PC-9 (cell line): ENCODE measurements at regions not wholly inside any gene's neighbourhood (a gene's known extent, or its start where the extent isn't known, plus 50 kb on each side); places are given as distances from the start of the nearest gene placed in this dataset.

Experiments
- BruUV-seq: library from RNA; stranded (reverse); fragments of 400-500 nt; replicated peaks from 2 replicates; lab custom pipeline; 2021; lab: Mats Ljungman, UMichigan
- CTCF ChIA-PET: fragments of 300-600 bp; sonication (Branson Sonifier 250); formaldehyde crosslinking; loops from one replicate; lab custom pipeline; 2022; ENCODE audit warnings: antibody characterized with exemption; lab: Charles Lee
- POLR2A ChIA-PET: fragments of 300-600 bp; sonication (Branson Sonifier 250); formaldehyde crosslinking; loops from one replicate; lab custom pipeline; 2022; ENCODE audit warnings: antibody characterized with exemption; ENCODE audit not compliant: unreplicated experiment; lab: Charles Lee
- DNase-seq, 2 experiments: peaks; one replicate each; pipeline versions ENCODE4 v3.0.0 to v3.0.0-alpha.2; 2015 to 2022; ENCODE audit warnings: mixed read lengths in 1 of 2
- H2AFZ ChIP-seq: fragments of 200-600 bp; sonication (generic); 2 replicates; pipeline ENCODE4 v1.8.1; 2017; ENCODE audit warnings: antibody characterized with exemption
- H3F3A ChIP-seq: fragments of 200-600 bp; sonication (generic); 2 replicates; pipeline ENCODE4 v1.8.1; 2017; ENCODE audit warnings: antibody characterized with exemption, mild to moderate bottlenecking, low read depth; ENCODE audit not compliant: insufficient read depth
- H3K27ac ChIP-seq: fragments of 200-600 bp; sonication (generic); 2 replicates; pipeline ENCODE4 v1.6.1; 2016; ENCODE audit warnings: mixed run types
- H3K27me3 ChIP-seq: fragments of 200-600 bp; sonication (generic); 2 replicates; pipeline ENCODE4 v1.6.1; 2016; ENCODE audit warnings: low read depth, mixed run types; ENCODE audit not compliant: insufficient read depth
- H3K36me3 ChIP-seq: fragments of 200-600 bp; sonication (generic); 2 replicates; pipeline ENCODE4 v1.6.1; 2016; ENCODE audit warnings: low read depth, mixed run types
- H3K4me1 ChIP-seq: fragments of 200-600 bp; sonication (generic); replicated peaks from 2 replicates; pipeline ENCODE4 v1.6.1; 2016; ENCODE audit warnings: mixed run types; ENCODE audit not compliant: insufficient read depth
- H3K4me2 ChIP-seq: fragments of 200-600 bp; sonication (generic); 2 replicates; pipeline ENCODE4 v1.6.1; 2017; ENCODE audit warnings: mixed run types
- H3K4me3 ChIP-seq: fragments of 200-600 bp; sonication (generic); 2 replicates; pipeline ENCODE4 v1.6.1; 2016; ENCODE audit warnings: mixed run types
- H3K79me2 ChIP-seq: fragments of 200-600 bp; sonication (generic); 2 replicates; pipeline ENCODE4 v1.6.1; 2017; ENCODE audit warnings: low read depth, mixed run types
- H3K9me2 ChIP-seq: fragments of 200-600 bp; sonication (generic); 2 replicates; pipeline ENCODE4 v1.8.1; 2017; ENCODE audit warnings: mild to moderate bottlenecking; ENCODE audit not compliant: insufficient read depth
- H3K9me3 ChIP-seq: fragments of 200-600 bp; sonication (generic); 2 replicates; pipeline ENCODE4 v1.8.1; 2016; ENCODE audit warnings: low read depth; ENCODE audit not compliant: insufficient read depth
- H4K20me1 ChIP-seq: fragments of 200-600 bp; sonication (generic); 2 replicates; pipeline ENCODE4 v1.8.1; 2017; ENCODE audit not compliant: insufficient read depth
- EZH2 ChIP-seq: fragments of 200-600 bp; sonication (generic); IDR thresholded peaks from 2 replicates; pipeline ENCODE4 v1.8.0; 2017; ENCODE audit warnings: antibody characterized with exemption, low read depth
- intact Hi-C: fragments of 100-400 bp; cut with micrococcal nuclease; formaldehyde crosslinking; loops from one replicate; pipeline ENCODE4 v1.10.0; 2022; ENCODE audit not compliant: unreplicated experiment
- TF ChIP-seq, protein P1 (sequence below): fragments of 200-600 bp; sonication (generic); conservative IDR thresholded peaks from 2 replicates; pipeline ENCODE4 v1.6.1; 2017; ENCODE audit warnings: mixed run types, antibody characterized with exemption, mild to moderate bottlenecking, moderate library complexity

DNA sequence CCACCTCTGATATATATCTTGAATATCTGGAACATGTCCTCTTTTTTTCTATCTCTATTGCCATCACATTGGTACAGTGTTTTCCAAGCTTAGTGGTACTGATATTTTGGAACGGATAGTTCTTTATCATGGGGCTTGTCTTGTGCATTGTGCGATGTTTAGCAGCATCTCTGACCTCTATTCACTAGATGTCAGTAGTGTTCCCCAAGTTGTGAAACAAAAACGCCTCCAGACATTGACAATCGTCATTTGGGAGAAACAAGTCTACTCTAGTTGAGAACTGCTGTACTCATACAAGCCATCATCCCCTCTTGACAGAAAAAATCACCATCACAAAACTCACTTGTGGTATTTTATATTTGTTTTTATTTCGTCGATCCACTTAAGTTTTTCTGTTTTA lies 79.7 kb upstream of the CHODL start:
- Histone ChIP-seq H3K27ac (no peak overlapping the region), H3K79me2 (no peaks in the 10 kb centered on the region), H3K9me2 (0 out of 2 replicates have a peak, but pooled peaks cover 4% of the 10 kb centered on the region), H3K4me1 (no peaks in the 10 kb centered on the region), H3K4me2 (no peak overlapping the region), H3K4me3 (no peak overlapping the region), H3K27me3 (no peaks in the 10 kb centered on the region), H3K9me3 (no peaks in the 10 kb centered on the region), H3F3A (no peaks in the 10 kb centered on the region), H2AFZ (no peak overlapping the region), H3K36me3 (no peaks in the 10 kb centered on the region), H4K20me1 (no peaks in the 10 kb centered on the region)
- TF ChIP-seq, protein P1, sequence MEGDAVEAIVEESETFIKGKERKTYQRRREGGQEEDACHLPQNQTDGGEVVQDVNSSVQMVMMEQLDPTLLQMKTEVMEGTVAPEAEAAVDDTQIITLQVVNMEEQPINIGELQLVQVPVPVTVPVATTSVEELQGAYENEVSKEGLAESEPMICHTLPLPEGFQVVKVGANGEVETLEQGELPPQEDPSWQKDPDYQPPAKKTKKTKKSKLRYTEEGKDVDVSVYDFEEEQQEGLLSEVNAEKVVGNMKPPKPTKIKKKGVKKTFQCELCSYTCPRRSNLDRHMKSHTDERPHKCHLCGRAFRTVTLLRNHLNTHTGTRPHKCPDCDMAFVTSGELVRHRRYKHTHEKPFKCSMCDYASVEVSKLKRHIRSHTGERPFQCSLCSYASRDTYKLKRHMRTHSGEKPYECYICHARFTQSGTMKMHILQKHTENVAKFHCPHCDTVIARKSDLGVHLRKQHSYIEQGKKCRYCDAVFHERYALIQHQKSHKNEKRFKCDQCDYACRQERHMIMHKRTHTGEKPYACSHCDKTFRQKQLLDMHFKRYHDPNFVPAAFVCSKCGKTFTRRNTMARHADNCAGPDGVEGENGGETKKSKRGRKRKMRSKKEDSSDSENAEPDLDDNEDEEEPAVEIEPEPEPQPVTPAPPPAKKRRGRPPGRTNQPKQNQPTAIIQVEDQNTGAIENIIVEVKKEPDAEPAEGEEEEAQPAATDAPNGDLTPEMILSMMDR = no peak
- no TSS peak for BruUV-seq
- CTCF ChIA-PET = no interaction called here
- intact Hi-C loops = no loop called here
- POLR2A ChIA-PET = no interaction called here
- DNase-seq = no peak

DNA sequence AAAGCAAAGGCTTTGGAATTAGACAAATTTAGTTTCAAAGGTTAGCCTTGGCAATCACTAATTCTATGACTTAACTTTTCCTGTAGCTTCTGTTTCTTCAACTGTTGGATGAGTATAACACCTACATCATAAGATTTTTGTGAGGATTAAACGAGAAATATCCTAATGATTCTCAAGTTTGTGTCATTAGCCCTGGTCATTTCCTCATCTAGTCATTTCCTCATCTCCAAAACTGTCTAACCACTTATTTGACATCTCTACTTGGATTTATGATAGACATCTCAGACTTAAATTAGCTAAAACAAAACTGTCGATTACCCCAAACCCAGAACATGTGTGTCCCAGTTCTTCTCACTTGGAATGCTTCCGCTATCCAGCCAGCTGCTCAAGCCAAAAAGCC lies 80.2 kb upstream of the CHODL start:
- no peaks in the 10 kb centered on the region for H4K20me1 ChIP-seq
- ChIA-PET POLR2A (no interaction called here), CTCF (no interaction called here)
- intact Hi-C loops = no loop called here
- no peak for TF ChIP-seq EZH2
- TF ChIP-seq, protein P1 = no peak
- H3K27ac ChIP-seq = no peak overlapping the region
- H3K4me2 ChIP-seq = no peak overlapping the region
- DNase-seq = no peak
- no peak overlapping the region for H2AFZ ChIP-seq
- H3K9me3 ChIP-seq = no peaks in the 10 kb centered on the region
- no peaks in the 10 kb centered on the region for H3K36me3 ChIP-seq
- no peaks in the 10 kb centered on the region for H3F3A ChIP-seq
- 0 out of 2 replicates have a peak, but pooled peaks cover under 1% of the 10 kb centered on the region for H3K9me2 ChIP-seq
- H3K27me3 ChIP-seq = no peaks in the 10 kb centered on the region
- no peak overlapping the region for H3K4me3 ChIP-seq
- BruUV-seq = no TSS peak
- H3K79me2 ChIP-seq = no peaks in the 10 kb centered on the region
- H3K4me1 ChIP-seq = no peaks in the 10 kb centered on the region

DNA sequence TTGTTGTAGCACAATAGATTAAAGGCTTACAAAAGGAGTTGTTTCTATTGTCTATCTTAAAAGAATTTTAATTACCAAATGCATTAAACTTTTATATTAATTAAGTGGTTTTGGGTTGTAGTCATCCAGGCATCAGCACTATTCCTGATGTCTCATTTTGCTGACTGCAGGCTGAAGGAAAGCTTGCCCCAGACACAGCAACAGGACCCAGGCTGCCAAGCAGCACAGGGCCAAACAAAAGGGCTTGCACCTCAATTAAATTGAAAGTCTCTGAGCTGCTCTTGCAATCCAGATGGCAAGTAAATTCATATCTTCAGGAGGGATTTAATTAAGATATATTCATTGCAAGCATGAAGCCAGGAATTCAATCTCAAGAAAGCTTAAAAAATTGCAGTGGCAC lies 80.7 kb upstream of the CHODL start:
- no peaks in the 10 kb centered on the region for H3F3A ChIP-seq
- H3K9me2 ChIP-seq = no peaks in the 10 kb centered on the region
- H2AFZ ChIP-seq = no peak overlapping the region
- no peaks in the 10 kb centered on the region for H3K79me2 ChIP-seq
- intact Hi-C loops = no loop called here
- POLR2A ChIA-PET = no interaction called here
- CTCF ChIA-PET = no interaction called here
- H3K9me3 ChIP-seq = no peaks in the 10 kb centered on the region
- TF ChIP-seq, protein P1 = no peak
- no peak for TF ChIP-seq EZH2
- no peaks in the 10 kb centered on the region for H4K20me1 ChIP-seq
- no peaks in the 10 kb centered on the region for H3K4me1 ChIP-seq
- no peaks in the 10 kb centered on the region for H3K36me3 ChIP-seq
- no peaks in the 10 kb centered on the region for H3K27me3 ChIP-seq
- H3K4me2 ChIP-seq = no peak overlapping the region
- DNase-seq = no peak
- no peak overlapping the region for H3K27ac ChIP-seq
- H3K4me3 ChIP-seq = no peak overlapping the region
- no TSS peak for BruUV-seq
